Mucosa of stomach (tissue), 1 donor: ENCODE measurements at regions not wholly inside any gene's neighbourhood (a gene's known extent, or its start where the extent isn't known, plus 50 kb on each side); places are given as distances from the start of the nearest gene placed in this dataset.
"Not testable (repeated sequence)": the region's sequence is repeated elsewhere in the genome, so short reads cannot be mapped to it uniquely, and the experiment has no call there.

Source experiments
- H3K27me3 ChIP-seq: one replicate; pipeline ENCODE4 v1.7.0; 2013; ENCODE audit warnings: mild to moderate bottlenecking, low read length; ENCODE audit not compliant: control insufficient read depth, insufficient read depth
- H3K36me3 ChIP-seq: one replicate; pipeline ENCODE4 v1.7.0; 2013; ENCODE audit warnings: low read length; ENCODE audit not compliant: control insufficient read depth, insufficient read depth
- H3K4me1 ChIP-seq: one replicate; pipeline ENCODE4 v1.7.0; 2013; ENCODE audit warnings: mild to moderate bottlenecking, low read length; ENCODE audit not compliant: control insufficient read depth, insufficient read depth
- H3K4me3 ChIP-seq: one replicate; pipeline ENCODE4 v1.7.0; 2013; ENCODE audit warnings: low read length
- H3K9ac ChIP-seq: one replicate; pipeline ENCODE4 v1.7.0; 2013; ENCODE audit warnings: mild to moderate bottlenecking, low read length, moderate library complexity
- H3K9me3 ChIP-seq: one replicate; pipeline ENCODE4 v1.7.0; 2013; ENCODE audit warnings: mild to moderate bottlenecking, low read length, moderate library complexity; ENCODE audit not compliant: control insufficient read depth
- donor health status: Pancreatic carcinoma.

DNA sequence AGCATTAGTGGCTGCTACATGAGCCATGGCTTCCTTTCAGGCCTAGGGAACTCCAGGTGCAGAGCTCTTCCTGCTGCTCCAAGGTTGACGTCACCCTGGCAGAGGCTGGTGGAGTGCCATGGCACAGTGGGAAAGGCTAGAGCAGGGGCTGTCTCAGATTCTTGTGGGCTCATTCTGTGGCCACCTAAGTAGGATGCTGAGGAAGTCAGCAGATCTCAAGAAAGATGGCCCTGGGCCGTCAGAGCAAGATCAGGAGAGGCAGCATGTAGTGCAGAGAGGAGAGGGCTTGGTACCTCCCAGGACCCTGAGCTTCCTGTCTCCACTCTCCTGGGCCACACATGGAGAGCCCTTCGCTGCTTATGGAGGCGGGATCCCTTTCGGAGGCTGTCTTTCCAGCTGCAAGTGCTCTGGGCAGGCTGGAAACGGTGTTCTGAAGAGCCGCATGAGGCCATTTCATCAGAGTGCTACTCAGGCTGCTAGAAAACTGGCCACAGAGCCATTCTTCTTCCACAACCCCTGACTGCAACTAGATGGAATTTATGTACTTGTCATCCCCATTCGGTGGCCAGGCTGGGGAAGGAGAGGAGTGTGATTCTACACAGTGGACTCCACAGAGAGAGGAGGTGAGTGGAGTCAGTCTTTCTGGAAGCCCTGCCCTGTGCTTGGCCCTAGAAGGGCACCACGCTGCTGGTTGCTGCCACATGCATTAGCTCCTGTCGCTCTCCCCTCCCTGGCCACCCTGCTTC is 304.2 kb downstream of the RPS24 start:
- H3K36me3 ChIP-seq = no peaks in the 10 kb centered on the region
- H3K9ac ChIP-seq = no peak overlapping the region
- no peak overlapping the region for H3K4me3 ChIP-seq
- H3K9me3 ChIP-seq = no peaks in the 10 kb centered on the region
- peaks cover 8% of the 10 kb centered on the region for H3K4me1 ChIP-seq
- H3K27me3 ChIP-seq = no peaks in the 10 kb centered on the region

DNA sequence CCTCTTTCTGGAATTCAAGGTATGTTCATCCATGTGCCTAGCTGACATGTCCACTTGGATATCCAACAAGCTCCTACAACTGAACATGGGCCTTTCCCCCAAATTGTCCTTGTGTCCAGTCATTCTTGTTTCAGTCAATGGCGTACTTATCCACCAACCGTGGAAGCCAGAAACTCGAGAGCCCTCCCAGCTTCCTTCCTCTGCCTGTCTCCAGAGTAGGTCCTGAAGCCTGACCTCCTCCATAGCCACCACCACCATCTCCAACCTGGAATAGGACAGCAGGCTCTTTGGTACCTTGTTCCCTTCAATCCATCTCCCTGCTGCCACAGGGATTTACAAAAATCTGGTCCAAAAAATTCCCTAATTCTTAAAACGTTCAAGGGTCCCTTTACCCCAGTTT is 305.1 kb downstream of the RPS24 start:
- H3K27me3 ChIP-seq = no peaks in the 10 kb centered on the region
- peaks cover 8% of the 10 kb centered on the region for H3K4me1 ChIP-seq
- H3K9me3 ChIP-seq = no peaks in the 10 kb centered on the region
- H3K4me3 ChIP-seq = no peak overlapping the region
- H3K36me3 ChIP-seq = no peaks in the 10 kb centered on the region
- no peak overlapping the region for H3K9ac ChIP-seq

- peaks cover 8% of the 10 kb centered on the region for H3K4me1 ChIP-seq
- H3K36me3 ChIP-seq = no peaks in the 10 kb centered on the region
- H3K4me3 ChIP-seq = no peak overlapping the region
- H3K9me3 ChIP-seq = no peaks in the 10 kb centered on the region
- H3K9ac ChIP-seq = no peak overlapping the region
- no peaks in the 10 kb centered on the region for H3K27me3 ChIP-seq
Observed at GRCh38 chr10:78339251-78339650, 305.6 kb downstream of the RPS24 start.

DNA sequence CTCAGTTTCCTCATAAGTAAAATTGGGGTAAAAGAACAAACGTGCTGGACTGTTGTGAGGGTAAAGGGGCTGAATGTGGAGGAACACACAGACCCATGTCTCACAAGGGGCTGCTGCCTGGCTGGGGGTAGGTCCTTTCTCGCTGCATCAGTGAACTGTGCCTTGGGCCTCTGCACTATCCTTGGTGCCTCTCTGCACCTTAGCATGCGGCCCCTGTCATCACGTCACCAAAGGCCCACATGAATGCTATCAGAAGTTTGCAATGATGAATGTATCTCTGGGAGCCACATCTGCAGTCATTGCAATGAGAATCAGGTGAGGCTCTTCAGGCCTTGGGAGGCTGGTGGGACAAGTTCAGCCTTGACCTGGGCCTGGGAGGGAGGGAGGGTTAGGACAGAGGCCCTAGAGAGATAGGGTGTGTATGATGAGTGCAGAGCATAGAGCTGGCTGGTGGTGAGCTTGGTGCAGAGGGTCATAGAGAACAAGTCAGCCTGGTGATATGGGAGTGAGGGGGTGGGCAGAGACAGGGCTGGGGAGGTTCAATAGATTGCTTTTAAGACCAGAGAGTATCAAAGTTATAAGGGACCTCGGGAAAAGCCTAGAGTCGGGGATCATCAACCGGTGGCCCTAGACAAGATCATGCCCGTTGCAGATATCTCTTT is 308.4 kb downstream of the RPS24 start:
- H3K9me3 ChIP-seq = no peaks in the 10 kb centered on the region
- no peaks in the 10 kb centered on the region for H3K36me3 ChIP-seq
- no peaks in the 10 kb centered on the region for H3K27me3 ChIP-seq
- H3K9ac ChIP-seq = no peak overlapping the region
- H3K4me3 ChIP-seq = no peak overlapping the region
- no peaks in the 10 kb centered on the region for H3K4me1 ChIP-seq

DNA sequence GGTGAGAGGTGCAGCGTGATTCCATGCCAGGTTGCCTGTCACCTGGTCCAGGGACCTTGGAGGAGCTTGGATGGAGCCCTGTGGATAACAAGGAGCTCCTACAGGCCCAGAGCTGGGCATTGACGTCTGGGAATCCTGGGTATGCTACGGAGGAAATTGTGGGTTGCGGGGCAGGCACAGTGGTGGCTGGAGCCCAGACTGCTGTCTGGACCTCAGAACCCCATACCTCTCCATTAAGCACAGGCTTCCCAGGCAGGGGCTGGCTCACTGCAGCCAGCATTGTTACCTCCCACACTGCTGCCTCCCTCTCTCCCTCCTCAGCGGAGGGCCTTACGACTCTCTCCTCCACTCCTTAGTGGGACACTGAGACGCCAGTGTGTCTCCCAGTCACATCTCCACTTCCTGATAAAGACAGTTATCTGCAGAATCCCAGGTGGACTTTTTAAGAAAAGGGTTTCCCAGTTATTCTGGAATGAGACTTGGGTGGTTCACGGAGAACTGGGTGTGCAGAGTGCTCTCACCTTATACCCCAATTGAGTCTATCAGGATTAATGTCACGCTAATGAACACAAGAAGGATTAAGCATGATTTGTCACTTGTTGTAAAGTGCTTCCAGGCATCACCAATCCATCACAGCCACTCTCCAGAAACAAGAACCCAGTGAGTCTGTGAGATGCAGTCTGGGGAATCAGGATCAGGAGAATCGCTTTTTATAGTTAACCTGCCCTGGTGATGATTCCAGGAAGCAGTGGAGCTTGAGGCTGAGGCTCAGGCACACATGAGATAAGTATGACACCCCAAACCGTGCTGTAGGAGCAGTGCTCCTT is 309.4 kb downstream of the RPS24 start:
- Histone ChIP-seq H3K27me3 (no peaks in the 10 kb centered on the region), H3K4me1 (no peaks in the 10 kb centered on the region), H3K9ac (no peak overlapping the region), H3K4me3 (no peak overlapping the region), H3K9me3 (no peaks in the 10 kb centered on the region), H3K36me3 (no peaks in the 10 kb centered on the region)

DNA sequence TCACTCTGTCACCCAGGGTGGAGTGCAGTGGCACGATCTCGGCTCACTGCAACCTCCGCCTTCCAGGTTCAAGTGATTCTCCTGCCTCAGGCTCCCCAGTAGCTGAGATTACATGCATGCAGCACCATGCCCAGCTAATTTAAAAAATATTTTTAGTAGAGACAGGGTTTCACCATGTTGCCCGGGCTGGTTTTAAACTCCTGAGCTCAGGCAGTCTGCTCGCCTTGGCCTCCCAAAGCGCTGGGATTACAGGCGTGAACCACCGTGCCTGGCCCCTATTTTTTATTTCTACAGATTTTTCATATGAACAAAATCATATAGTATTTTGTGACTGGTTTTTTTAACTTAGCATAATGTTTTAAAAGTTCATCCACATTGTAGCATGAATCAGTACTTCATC is 310.6 kb downstream of the RPS24 start:
- not testable (repeated sequence) for H3K9ac ChIP-seq, H3K9me3 ChIP-seq, H3K4me3 ChIP-seq, H3K27me3 ChIP-seq, H3K36me3 ChIP-seq, H3K4me1 ChIP-seq

- not testable (repeated sequence) for H3K9me3 ChIP-seq, H3K9ac ChIP-seq, H3K4me3 ChIP-seq, H3K4me1 ChIP-seq, H3K27me3 ChIP-seq, H3K36me3 ChIP-seq
Observed at GRCh38 chr10:78345515-78345914, 311.9 kb downstream of the RPS24 start.

- Histone ChIP-seq H3K4me1 (no peaks in the 10 kb centered on the region), H3K36me3 (no peaks in the 10 kb centered on the region), H3K9ac (no peak overlapping the region), H3K27me3 (no peaks in the 10 kb centered on the region), H3K9me3 (no peaks in the 10 kb centered on the region), H3K4me3 (no peak overlapping the region)
Observed at GRCh38 chr10:78346721-78347120, 313.1 kb downstream of the RPS24 start.

GRCh38 chr10:78348411-78349164 is 314.9 kb downstream of the RPS24 start:
- no peak overlapping the region for H3K4me3 ChIP-seq
- no peak overlapping the region for H3K9ac ChIP-seq
- H3K36me3 ChIP-seq = no peaks in the 10 kb centered on the region
- no peaks in the 10 kb centered on the region for H3K4me1 ChIP-seq
- H3K27me3 ChIP-seq = no peaks in the 10 kb centered on the region
- H3K9me3 ChIP-seq = no peaks in the 10 kb centered on the region

GRCh38 chr10:78349165-78349516 is 315.5 kb downstream of the RPS24 start:
- H3K9ac ChIP-seq = no peak overlapping the region
- no peaks in the 10 kb centered on the region for H3K27me3 ChIP-seq
- H3K4me1 ChIP-seq = no peaks in the 10 kb centered on the region
- no peak overlapping the region for H3K4me3 ChIP-seq
- H3K36me3 ChIP-seq = no peaks in the 10 kb centered on the region
- H3K9me3 ChIP-seq = no peaks in the 10 kb centered on the region

- Histone ChIP-seq H3K36me3 (no peaks in the 10 kb centered on the region), H3K4me1 (no peaks in the 10 kb centered on the region), H3K4me3 (no peak overlapping the region), H3K9me3 (no peaks in the 10 kb centered on the region), H3K9ac (no peak overlapping the region), H3K27me3 (no peaks in the 10 kb centered on the region)
Observed at GRCh38 chr10:78349911-78350663, 316.4 kb downstream of the RPS24 start.
